Thymus (tissue), 11 donors: ENCODE measurements at regions not wholly inside any gene's neighbourhood (a gene's known extent, or its start where the extent isn't known, plus 50 kb on each side); places are given as distances from the start of the nearest gene placed in this dataset.

ENCODE experiments used
- DNase-seq, 9 donors: peaks; one replicate each; pipeline ENCODE4 v3.0.0-alpha.2; 2013; ENCODE audit warnings: low spot score in 9 of 9, low read depth in 6 of 9, missing footprints in 1 of 9
- H3K27ac ChIP-seq, 2 donors: one replicate each; pipeline ENCODE4 v1.5.1; 2013; ENCODE audit warnings: control low read depth in 1 of 2, low read depth in 1 of 2, low read length in 1 of 2, mild to moderate bottlenecking in 1 of 2, moderate library complexity in 1 of 2
- H3K27me3 ChIP-seq, 2 donors: one replicate each; pipeline ENCODE4 v1.5.1; 2013; ENCODE audit warnings: low read length in 1 of 2; ENCODE audit not compliant: control insufficient read depth in 2 of 2, insufficient read depth in 1 of 2
- H3K36me3 ChIP-seq, 2 donors: one replicate each; pipeline ENCODE4 v1.5.1; 2013; ENCODE audit warnings: low read length in 1 of 2, mild to moderate bottlenecking in 1 of 2, moderate library complexity in 1 of 2; ENCODE audit not compliant: control insufficient read depth in 2 of 2, insufficient read depth in 2 of 2
- H3K4me1 ChIP-seq, 2 donors: one replicate each; pipeline ENCODE4 v1.5.1; 2013; ENCODE audit warnings: low read length in 2 of 2; ENCODE audit not compliant: control insufficient read depth in 2 of 2, insufficient read depth in 2 of 2
- H3K4me3 ChIP-seq, 2 donors: one replicate each; pipeline ENCODE4 v1.5.1; 2013; ENCODE audit warnings: low read length in 2 of 2, control low read depth in 1 of 2, mild to moderate bottlenecking in 1 of 2
- H3K9me3 ChIP-seq, 2 donors: one replicate each; pipeline ENCODE4 v1.5.1; 2013; ENCODE audit warnings: low read length in 1 of 2, mild to moderate bottlenecking in 1 of 2; ENCODE audit not compliant: control insufficient read depth in 2 of 2, insufficient read depth in 1 of 2
- WGBS: extraction: QIAGEN DNeasy Blood & Tissue Kit; methylation state at CpG from one replicate; pipeline ENCODE4 v1.1.7; 2013; 5-methylcytosine and 5-hydroxymethylcytosine counted together
- donor health status: healthy.

GRCh38 chr6:122014961-122015360, 384.5 kb upstream of the HSF2 start:
- H3K9me3 ChIP-seq: no peaks in the 10 kb centered on the region
- DNase-seq: no peak
- no peak overlapping the region for H3K27ac ChIP-seq
- no peaks in the 10 kb centered on the region for H3K27me3 ChIP-seq
- WGBS: 93% methylated on average over 3 of the region's 3 CpGs
- no peaks in the 10 kb centered on the region for H3K4me1 ChIP-seq
- H3K4me3 ChIP-seq: no peak overlapping the region
- H3K36me3 ChIP-seq: no peaks in the 10 kb centered on the region

DNA sequence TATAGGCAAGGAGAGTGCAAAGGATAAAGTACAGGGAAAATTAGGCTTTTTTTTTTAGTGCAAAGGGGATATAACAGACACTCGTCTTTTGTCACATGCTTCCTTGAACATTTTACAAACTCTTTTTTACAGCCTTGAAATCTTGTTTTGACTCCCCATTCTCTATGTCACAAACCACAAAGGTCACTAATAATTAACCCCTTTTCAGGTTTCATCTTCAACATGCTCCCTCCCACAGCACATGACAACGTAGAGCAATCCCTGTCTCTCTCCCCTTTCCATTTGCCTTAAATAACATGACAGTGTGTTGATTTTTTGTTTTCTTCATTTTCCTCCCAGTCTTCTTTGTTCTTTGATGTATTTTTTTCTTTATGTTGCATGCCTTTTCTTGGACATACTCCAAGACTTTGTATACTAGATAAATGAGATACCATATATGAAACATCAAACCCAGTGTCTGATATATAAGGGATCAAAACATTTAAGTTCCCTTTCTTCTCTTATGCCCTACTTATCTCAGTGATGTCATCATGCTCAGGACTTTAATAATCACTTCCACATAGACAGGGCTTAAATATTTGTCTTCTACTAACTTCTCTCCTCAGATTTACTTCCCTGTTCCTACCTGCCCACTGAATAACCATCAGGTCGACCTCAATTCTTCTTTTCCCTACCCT, 378.7 kb upstream of the HSF2 start:
- H3K4me1 ChIP-seq: no peaks in the 10 kb centered on the region
- H3K27ac ChIP-seq: no peak overlapping the region
- H3K27me3 ChIP-seq: no peaks in the 10 kb centered on the region
- 65% methylated on average over 3 of the region's 3 CpGs for WGBS
- no peak for DNase-seq
- no peak overlapping the region for H3K4me3 ChIP-seq
- H3K9me3 ChIP-seq: no peaks in the 10 kb centered on the region
- H3K36me3 ChIP-seq: no peaks in the 10 kb centered on the region

DNA sequence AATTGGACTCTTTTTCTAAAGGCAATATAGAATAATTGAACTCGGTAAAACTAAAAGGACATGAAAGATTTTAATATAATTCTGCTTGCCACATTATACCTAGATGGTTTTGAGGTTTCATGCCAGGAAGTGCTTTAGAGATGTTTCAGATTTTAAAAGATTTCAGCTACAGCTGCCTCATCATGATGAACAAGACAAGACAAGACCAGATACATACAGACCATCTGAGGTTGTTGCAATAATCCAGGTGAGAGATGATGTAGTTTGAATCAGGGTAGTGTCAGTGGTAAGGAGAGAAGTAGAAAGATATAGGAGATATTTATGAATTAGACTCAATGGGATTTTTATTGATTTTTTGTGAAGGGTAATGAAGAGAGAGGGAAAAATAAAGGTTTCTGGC, 374.3 kb upstream of the HSF2 start:
- WGBS: 49% methylated on average over 1 of the region's 1 CpG
- Histone ChIP-seq H3K4me1 (no peaks in the 10 kb centered on the region), H3K27me3 (no peaks in the 10 kb centered on the region), H3K36me3 (no peaks in the 10 kb centered on the region), H3K9me3 (no peaks in the 10 kb centered on the region), H3K27ac (no peak overlapping the region), H3K4me3 (no peak overlapping the region)
- no peak for DNase-seq

GRCh38 chr6:122026582-122027369, 372.7 kb upstream of the HSF2 start:
- no peaks in the 10 kb centered on the region for H3K36me3 ChIP-seq
- H3K4me1 ChIP-seq: no peaks in the 10 kb centered on the region
- H3K27ac ChIP-seq: no peak overlapping the region
- no peak for DNase-seq
- no peaks in the 10 kb centered on the region for H3K27me3 ChIP-seq
- no peak overlapping the region for H3K4me3 ChIP-seq
- H3K9me3 ChIP-seq: no peaks in the 10 kb centered on the region
- WGBS: 72% methylated on average over 3 of the region's 3 CpGs

- H3K9me3 ChIP-seq: no peaks in the 10 kb centered on the region
- WGBS: 80% methylated on average over 5 of the region's 5 CpGs
- no peaks in the 10 kb centered on the region for H3K4me1 ChIP-seq
- H3K4me3 ChIP-seq: no peak overlapping the region
- no peaks in the 10 kb centered on the region for H3K36me3 ChIP-seq
- no peak for DNase-seq
- H3K27me3 ChIP-seq: no peaks in the 10 kb centered on the region
- H3K27ac ChIP-seq: no peak overlapping the region
Observed at GRCh38 chr6:122028933-122029522, 370.4 kb upstream of the HSF2 start.

- no peak overlapping the region for H3K27ac ChIP-seq
- H3K36me3 ChIP-seq: no peaks in the 10 kb centered on the region
- peak in 3 of 9 donors; percentile 3 to 21 (median 9) for DNase-seq
- H3K27me3 ChIP-seq: no peaks in the 10 kb centered on the region
- H3K4me3 ChIP-seq: no peak overlapping the region
- 1% methylated on average over 1 of the region's 1 CpG for WGBS
- no peaks in the 10 kb centered on the region for H3K4me1 ChIP-seq
- no peaks in the 10 kb centered on the region for H3K9me3 ChIP-seq
Observed at GRCh38 chr6:122033564-122034181, 365.8 kb upstream of the HSF2 start.

- H3K27ac ChIP-seq: no peak overlapping the region
- WGBS: 88% methylated on average over 2 of the region's 2 CpGs
Observed at GRCh38 chr6:122035173-122035572, 364.3 kb upstream of the HSF2 start.

DNA sequence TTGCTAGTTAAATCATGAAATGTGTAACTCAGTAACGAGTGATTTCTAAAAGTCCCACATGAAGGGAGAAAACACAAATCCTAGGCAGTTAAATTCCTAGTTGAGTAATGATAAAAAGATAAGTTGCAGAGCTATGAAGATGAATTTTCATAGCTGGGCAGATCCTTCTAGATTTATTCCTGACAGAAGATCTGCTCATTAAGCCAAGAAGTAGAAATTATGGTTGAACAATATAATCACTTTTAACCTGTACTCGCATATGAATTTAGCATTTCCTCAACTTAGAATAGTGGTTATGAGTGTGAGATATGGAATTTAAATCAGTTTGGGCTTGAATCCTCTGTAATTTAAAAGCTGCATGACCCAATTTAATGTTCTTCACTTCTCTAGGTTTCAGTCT, 359.2 kb upstream of the HSF2 start:
- Histone ChIP-seq H3K9me3 (no peaks in the 10 kb centered on the region), H3K27me3 (no peaks in the 10 kb centered on the region), H3K4me1 (no peaks in the 10 kb centered on the region), H3K36me3 (no peaks in the 10 kb centered on the region), H3K4me3 (no peak overlapping the region), H3K27ac (no peak overlapping the region)
- DNase-seq: no peak
- 95% methylated on average over 2 of the region's 2 CpGs for WGBS

More at GRCh38 chr6:122035173-122035572, 364.3 kb upstream of the HSF2 start:
- H3K4me1 ChIP-seq: no peaks in the 10 kb centered on the region
- H3K4me3 ChIP-seq: no peak overlapping the region
- H3K9me3 ChIP-seq: no peaks in the 10 kb centered on the region
- H3K36me3 ChIP-seq: no peaks in the 10 kb centered on the region
- DNase-seq: no peak
- no peaks in the 10 kb centered on the region for H3K27me3 ChIP-seq

DNA sequence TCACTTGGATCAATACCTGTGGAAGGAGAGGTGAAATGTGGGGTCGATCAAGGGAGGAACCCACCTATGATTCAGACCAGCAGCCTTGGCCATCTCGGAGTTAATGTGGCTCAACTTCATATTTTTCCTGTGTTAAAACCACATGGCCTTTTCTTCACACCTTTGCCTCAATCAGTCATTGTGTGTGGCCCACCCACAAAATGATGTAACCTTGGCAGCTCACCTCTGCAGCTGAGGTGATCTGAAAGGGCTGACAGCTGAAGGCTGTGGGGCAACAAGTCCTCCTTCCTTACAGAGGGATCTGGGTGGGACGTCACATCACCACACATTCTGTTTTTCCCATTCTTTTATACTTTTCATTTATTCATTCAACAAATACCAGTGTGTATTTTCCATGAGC, 357.1 kb upstream of the HSF2 start:
- WGBS: 96% methylated on average over 3 of the region's 3 CpGs

More for the DNA sequence above, 357.1 kb upstream of the HSF2 start:
- no peaks in the 10 kb centered on the region for H3K36me3 ChIP-seq
- DNase-seq: no peak
- no peaks in the 10 kb centered on the region for H3K4me1 ChIP-seq
- no peaks in the 10 kb centered on the region for H3K9me3 ChIP-seq
- H3K27me3 ChIP-seq: no peaks in the 10 kb centered on the region
- H3K4me3 ChIP-seq: no peak overlapping the region
- no peak overlapping the region for H3K27ac ChIP-seq
